WERI-Rb-1 (cell line): ENCODE measurements at regions not wholly inside any gene's neighbourhood (a gene's known extent, or its start where the extent isn't known, plus 50 kb on each side); places are given as distances from the start of the nearest gene placed in this dataset.

Source experiments
- DNase-seq: peaks from one replicate; pipeline ENCODE4 v3.0.0-alpha.2; 2020
- H3K27ac ChIP-seq: fragments of 250-450 bp; sonication (Bioruptor Pico); 2 replicates; pipeline ENCODE4 v1.5.1; 2020; ENCODE audit warnings: mild to moderate bottlenecking, moderate library complexity
- H3K27me3 ChIP-seq: fragments of 250-450 bp; sonication (Bioruptor Pico); 2 replicates; pipeline ENCODE4 v1.5.1; 2021; ENCODE audit warnings: mild to moderate bottlenecking, low read depth, moderate library complexity; ENCODE audit not compliant: insufficient read depth, severe bottlenecking
- H3K36me3 ChIP-seq: fragments of 250-450 bp; sonication (Bioruptor Pico); 2 replicates; pipeline ENCODE4 v1.5.1; 2020; ENCODE audit warnings: mild to moderate bottlenecking, moderate library complexity
- H3K4me3 ChIP-seq: 2 replicates; pipeline ENCODE4 v1.5.1; 2011; ENCODE audit warnings: low read depth, mild to moderate bottlenecking, control low read depth, low read length
- H3K9me3 ChIP-seq: fragments of 250-450 bp; sonication (Bioruptor Pico); 2 replicates; pipeline ENCODE4 v1.5.1; 2021; ENCODE audit warnings: mild to moderate bottlenecking, moderate library complexity; ENCODE audit not compliant: severe bottlenecking
- CTCF ChIP-seq: IDR thresholded peaks from 2 replicates; pipeline ENCODE4 v1.5.1; 2011; ENCODE audit warnings: low read depth, mild to moderate bottlenecking, control low read depth, inconsistent platforms, low read length

- no peak overlapping the region for H3K27ac ChIP-seq
- H3K9me3 ChIP-seq: no peaks in the 10 kb centered on the region
- no peak for TF ChIP-seq CTCF
- H3K27me3 ChIP-seq: no peaks in the 10 kb centered on the region
- no peak for DNase-seq
- H3K36me3 ChIP-seq: no peaks in the 10 kb centered on the region
- no peak overlapping the region for H3K4me3 ChIP-seq
Observed at GRCh38 chr10:120960725-120961124, 109.6 kb downstream of the WDR11 start.

GRCh38 chr10:120961795-120962755, 110.9 kb downstream of the WDR11 start:
- no peak for TF ChIP-seq CTCF
- Histone ChIP-seq H3K4me3 (no peak overlapping the region), H3K9me3 (no peaks in the 10 kb centered on the region), H3K36me3 (no peaks in the 10 kb centered on the region), H3K27ac (no peak overlapping the region), H3K27me3 (no peaks in the 10 kb centered on the region)
- no peak for DNase-seq

GRCh38 chr10:120962756-120963593, 111.8 kb downstream of the WDR11 start:
- Histone ChIP-seq H3K9me3 (no peaks in the 10 kb centered on the region), H3K36me3 (no peaks in the 10 kb centered on the region), H3K27ac (peak overlapping the region; percentile 29; the same call in 1 of the 2 replicates), H3K27me3 (no peaks in the 10 kb centered on the region), H3K4me3 (peak overlapping the region; percentile 14)
- no peak for TF ChIP-seq CTCF
- DNase-seq: peak; percentile 44

- Histone ChIP-seq H3K4me3 (peak overlapping the region; percentile 14), H3K36me3 (no peaks in the 10 kb centered on the region), H3K9me3 (no peaks in the 10 kb centered on the region), H3K27ac (peak overlapping the region; percentile 29; the same call in 1 of the 2 replicates), H3K27me3 (no peaks in the 10 kb centered on the region)
- no peak for TF ChIP-seq CTCF
- no peak for DNase-seq
Observed at GRCh38 chr10:120963594-120964220, 112.5 kb downstream of the WDR11 start.

GRCh38 chr10:120966657-120967045, 115.5 kb downstream of the WDR11 start:
- Histone ChIP-seq H3K27me3 (no peaks in the 10 kb centered on the region), H3K4me3 (no peak overlapping the region), H3K9me3 (no peaks in the 10 kb centered on the region)

More at GRCh38 chr10:120966657-120967045, 115.5 kb downstream of the WDR11 start:
- peak overlapping the region; percentile 65 for H3K27ac ChIP-seq
- no peak for DNase-seq
- H3K36me3 ChIP-seq: no peaks in the 10 kb centered on the region
- no peak for TF ChIP-seq CTCF
